Endothelial cell of umbilical vein (primary cell): ENCODE measurements at regions not wholly inside any gene's neighbourhood (a gene's known extent, or its start where the extent isn't known, plus 50 kb on each side); places are given as distances from the start of the nearest gene placed in this dataset.

ENCODE experiments used
- EZH2 ChIP-seq: IDR thresholded peaks from 2 replicates; pipeline ENCODE4 v1.6.1; 2012; ENCODE audit warnings: borderline replicate concordance, low read depth, mild to moderate bottlenecking, moderate library complexity, low read length, inconsistent platforms; ENCODE audit not compliant: severe bottlenecking
- TF ChIP-seq, protein P1 (sequence below), 2 donors: IDR thresholded peaks; 1 replicate in 1 of 2; 2 replicates in 1 of 2; pipeline ENCODE4 v1.5.1; 2011; ENCODE audit warnings: low read length in 2 of 2, mild to moderate bottlenecking in 2 of 2, moderate library complexity in 2 of 2, control low read depth in 1 of 2, inconsistent platforms in 1 of 2, low read depth in 1 of 2; ENCODE audit not compliant: insufficient read depth in 1 of 2; ENCODE audit errors: extremely low read depth in 1 of 2
- TF ChIP-seq, protein P2 (sequence below): IDR thresholded peaks from 2 replicates; pipeline ENCODE4 v1.6.1; 2011; ENCODE audit not compliant: insufficient read depth, insufficient read length

DNA sequence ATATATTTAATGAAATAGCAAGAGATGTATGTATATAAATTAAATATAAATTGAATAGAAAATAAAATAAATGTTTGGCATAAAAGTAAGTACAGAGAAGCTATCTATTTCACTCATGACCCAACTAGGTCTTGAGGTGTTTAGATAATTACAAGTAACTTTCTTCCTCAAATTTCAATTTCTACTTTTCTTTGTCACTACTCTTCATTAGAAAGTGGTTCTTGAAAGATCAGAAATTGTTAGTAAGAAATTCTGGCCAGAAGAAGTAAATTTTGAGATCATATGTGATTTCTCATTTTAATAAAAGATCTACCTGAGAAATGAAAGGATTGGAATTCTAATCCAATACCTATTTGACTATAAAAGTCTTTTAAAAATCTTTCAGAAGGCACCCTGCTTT, 126.9 kb downstream of the BTC start:
- TF ChIP-seq, protein P1, sequence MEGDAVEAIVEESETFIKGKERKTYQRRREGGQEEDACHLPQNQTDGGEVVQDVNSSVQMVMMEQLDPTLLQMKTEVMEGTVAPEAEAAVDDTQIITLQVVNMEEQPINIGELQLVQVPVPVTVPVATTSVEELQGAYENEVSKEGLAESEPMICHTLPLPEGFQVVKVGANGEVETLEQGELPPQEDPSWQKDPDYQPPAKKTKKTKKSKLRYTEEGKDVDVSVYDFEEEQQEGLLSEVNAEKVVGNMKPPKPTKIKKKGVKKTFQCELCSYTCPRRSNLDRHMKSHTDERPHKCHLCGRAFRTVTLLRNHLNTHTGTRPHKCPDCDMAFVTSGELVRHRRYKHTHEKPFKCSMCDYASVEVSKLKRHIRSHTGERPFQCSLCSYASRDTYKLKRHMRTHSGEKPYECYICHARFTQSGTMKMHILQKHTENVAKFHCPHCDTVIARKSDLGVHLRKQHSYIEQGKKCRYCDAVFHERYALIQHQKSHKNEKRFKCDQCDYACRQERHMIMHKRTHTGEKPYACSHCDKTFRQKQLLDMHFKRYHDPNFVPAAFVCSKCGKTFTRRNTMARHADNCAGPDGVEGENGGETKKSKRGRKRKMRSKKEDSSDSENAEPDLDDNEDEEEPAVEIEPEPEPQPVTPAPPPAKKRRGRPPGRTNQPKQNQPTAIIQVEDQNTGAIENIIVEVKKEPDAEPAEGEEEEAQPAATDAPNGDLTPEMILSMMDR (IDR thresholded peaks at IDR 0.05; ENCODE audit: extremely low read depth in 1 of 2, insufficient read depth in 1 of 2, low read depth in 1 of 2, low read length in 2 of 2): no peak
- no peak for TF ChIP-seq EZH2
- TF ChIP-seq, protein P2, sequence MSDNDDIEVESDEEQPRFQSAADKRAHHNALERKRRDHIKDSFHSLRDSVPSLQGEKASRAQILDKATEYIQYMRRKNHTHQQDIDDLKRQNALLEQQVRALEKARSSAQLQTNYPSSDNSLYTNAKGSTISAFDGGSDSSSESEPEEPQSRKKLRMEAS: no peak
